H9 (cell line): ENCODE measurements at regions not wholly inside any gene's neighbourhood (a gene's known extent, or its start where the extent isn't known, plus 50 kb on each side); places are given as distances from the start of the nearest gene placed in this dataset.

ENCODE experiments used
- DNase-seq: peaks from one replicate; pipeline ENCODE4 v3.0.0-alpha.2; 2017
- H2AFZ ChIP-seq: one replicate; pipeline ENCODE4 v1.6.1; 2013; ENCODE audit warnings: mild to moderate bottlenecking, low read length, control low read depth, moderate library complexity
- H2AK5ac ChIP-seq: 2 replicates; pipeline ENCODE4 v1.6.1; 2013; ENCODE audit warnings: low read length, control low read depth, mixed read lengths; ENCODE audit not compliant: insufficient read length
- H2BK120ac ChIP-seq: one replicate; pipeline ENCODE4 v1.6.1; 2013; ENCODE audit warnings: low read depth, mild to moderate bottlenecking, low read length, control low read depth, inconsistent platforms; ENCODE audit not compliant: poor library complexity, severe bottlenecking
- H2BK12ac ChIP-seq: 2 replicates; pipeline ENCODE4 v1.6.1; 2013; ENCODE audit warnings: low read length, control low read depth, mixed read lengths, low read depth; ENCODE audit not compliant: insufficient read length
- H2BK15ac ChIP-seq: 2 replicates; pipeline ENCODE4 v1.6.1; 2013; ENCODE audit warnings: low read depth, low read length, control low read depth
- H2BK20ac ChIP-seq: one replicate; pipeline ENCODE4 v1.6.1; 2013; ENCODE audit warnings: low read depth, mild to moderate bottlenecking, low read length, control low read depth, inconsistent platforms; ENCODE audit not compliant: poor library complexity, severe bottlenecking
- H2BK5ac ChIP-seq: 2 replicates; pipeline ENCODE4 v1.6.1; 2013; ENCODE audit warnings: low read length, control low read depth, mixed read lengths; ENCODE audit not compliant: insufficient read length
- H3K14ac ChIP-seq: 2 replicates; pipeline ENCODE4 v1.6.1; 2013; ENCODE audit warnings: low read length, control low read depth; ENCODE audit not compliant: insufficient read depth
- H3K18ac ChIP-seq: 2 replicates; pipeline ENCODE4 v1.6.1; 2013; ENCODE audit warnings: low read depth, mild to moderate bottlenecking, mixed read lengths, low read length, control low read depth; ENCODE audit not compliant: insufficient read length
- H3K23ac ChIP-seq: 2 replicates; pipeline ENCODE4 v1.6.1; 2013; ENCODE audit warnings: low read length, control low read depth, mixed read lengths, low read depth; ENCODE audit not compliant: insufficient read length
- H3K23me2 ChIP-seq: 2 replicates; pipeline ENCODE4 v1.6.1; 2013; ENCODE audit warnings: low read depth, mild to moderate bottlenecking, mixed read lengths, low read length, control low read depth; ENCODE audit not compliant: insufficient read length, poor library complexity, severe bottlenecking
- H3K27ac ChIP-seq: 2 replicates; pipeline ENCODE4 v1.5.1; 2013; ENCODE audit warnings: low read length, control low read depth, mixed read lengths, low read depth; ENCODE audit not compliant: insufficient read length
- H3K27me3 ChIP-seq: 2 replicates; pipeline ENCODE4 v1.6.1; 2013; ENCODE audit warnings: low read length, control low read depth, inconsistent platforms; ENCODE audit not compliant: insufficient read depth
- H3K4ac ChIP-seq: 2 replicates; pipeline ENCODE4 v1.6.1; 2013; ENCODE audit warnings: low read depth, mild to moderate bottlenecking, control low read depth, inconsistent platforms, low read length, moderate library complexity
- H3K4me1 ChIP-seq: 2 replicates; pipeline ENCODE4 v1.6.1; 2013; ENCODE audit warnings: low read length, control low read depth, inconsistent platforms; ENCODE audit not compliant: insufficient read depth
- H3K4me2 ChIP-seq: 2 replicates; pipeline ENCODE4 v1.6.1; 2013; ENCODE audit warnings: low read length, control low read depth, mixed read lengths; ENCODE audit not compliant: insufficient read length, insufficient read depth
- H3K56ac ChIP-seq: 2 replicates; pipeline ENCODE4 v1.6.1; 2013; ENCODE audit warnings: low read depth, mild to moderate bottlenecking, mixed read lengths, low read length, control low read depth; ENCODE audit not compliant: insufficient read length
- H3K79me1 ChIP-seq: 2 replicates; pipeline ENCODE4 v1.6.1; 2013; ENCODE audit warnings: low read depth, mild to moderate bottlenecking, moderate library complexity, low read length, control low read depth, inconsistent platforms; ENCODE audit not compliant: insufficient read depth, poor library complexity, severe bottlenecking
- H3K79me2 ChIP-seq: 2 replicates; pipeline ENCODE4 v1.6.1; 2013; ENCODE audit warnings: low read length, control low read depth, inconsistent platforms; ENCODE audit not compliant: insufficient read depth
- H3K9ac ChIP-seq: 2 replicates; pipeline ENCODE4 v1.6.1; 2013; ENCODE audit warnings: low read length, control low read depth, mixed read lengths; ENCODE audit not compliant: insufficient read length; ENCODE audit errors: extremely low read depth
- H3K9me3 ChIP-seq: one replicate; pipeline ENCODE4 v1.6.1; 2013; ENCODE audit warnings: low read depth, low read length, inconsistent platforms; ENCODE audit not compliant: control insufficient read depth
- H3T11ph ChIP-seq: one replicate; pipeline ENCODE4 v1.6.1; 2013; ENCODE audit warnings: mild to moderate bottlenecking, low read length, control low read depth, inconsistent platforms
- H4K20me1 ChIP-seq: one replicate; pipeline ENCODE4 v1.6.1; 2013; ENCODE audit not compliant: control insufficient read depth, insufficient read length, insufficient read depth
- H4K5ac ChIP-seq: 2 replicates; pipeline ENCODE4 v1.6.1; 2013; ENCODE audit warnings: low read depth, mild to moderate bottlenecking, mixed read lengths, low read length, control low read depth; ENCODE audit not compliant: insufficient read length
- H4K8ac ChIP-seq: replicated peaks from 2 replicates; pipeline ENCODE4 v1.6.1; 2013; ENCODE audit warnings: low read length, control low read depth, mixed read lengths, low read depth; ENCODE audit not compliant: insufficient read length
- H4K91ac ChIP-seq: 2 replicates; pipeline ENCODE4 v1.6.1; 2013; ENCODE audit warnings: low read depth, mild to moderate bottlenecking, moderate library complexity, mixed read lengths, low read length, control low read depth; ENCODE audit not compliant: insufficient read length
- H3K27ac Mint-ChIP-seq, 3 experiments: 2 replicates in 2 of 3; 3 replicates in 1 of 3; pipeline ENCODE4 v1.8.0; 2020 to 2021; ENCODE audit warnings: mixed read lengths in 3 of 3, mild to moderate bottlenecking in 1 of 3, moderate library complexity in 1 of 3
- H3K27me3 Mint-ChIP-seq: 2 replicates; pipeline ENCODE4 v1.8.0; 2021; ENCODE audit warnings: low read depth, mild to moderate bottlenecking, moderate library complexity, mixed read lengths
- H3K36me3 Mint-ChIP-seq, 3 experiments: 2 replicates in 2 of 3; 3 replicates in 1 of 3; pipeline ENCODE4 v1.8.0; 2020 to 2021; ENCODE audit warnings: low read depth in 3 of 3, mixed read lengths in 3 of 3; ENCODE audit not compliant: insufficient read depth in 1 of 3
- H3K4me1 Mint-ChIP-seq, 2 experiments: 2 replicates each; pipeline ENCODE4 v1.8.0; 2020; ENCODE audit warnings: mixed read lengths in 2 of 2
- H3K4me3 Mint-ChIP-seq, 2 experiments: 2 replicates in 1 of 2; 3 replicates in 1 of 2; pipeline ENCODE4 v1.8.0; 2020 to 2021; ENCODE audit warnings: mild to moderate bottlenecking in 2 of 2, mixed read lengths in 2 of 2, moderate library complexity in 1 of 2
- H3K9me3 Mint-ChIP-seq, 2 experiments: 2 replicates in 1 of 2; 3 replicates in 1 of 2; pipeline ENCODE4 v1.8.0; 2020; ENCODE audit warnings: mild to moderate bottlenecking in 2 of 2, mixed read lengths in 2 of 2, moderate library complexity in 1 of 2
- CTCF ChIP-seq: fragments of 200-600 bp; sonication (generic); conservative IDR thresholded peaks from 3 replicates; pipeline ENCODE4 v1.8.0; 2021; ENCODE audit warnings: antibody characterized with exemption, mild to moderate bottlenecking
- WGBS: extraction: QIAGEN DNeasy Blood & Tissue Kit; methylation state at CpG from one replicate; pipeline ENCODE4 v1.1.7; 2013; ENCODE audit warnings: missing lambda C conversion rate, low lambda C conversion rate, mixed read lengths; ENCODE audit not compliant: insufficient read length; ENCODE audit errors: extremely low coverage; 5-methylcytosine and 5-hydroxymethylcytosine counted together

- Histone ChIP-seq H2BK20ac (no peak overlapping the region), H2BK120ac (no peak overlapping the region), H3K4me1 (peaks cover 3% of the 10 kb centered on the region; the same call in 1 of the 2 replicates), H4K5ac (no peak overlapping the region), H3T11ph (no peak overlapping the region), H2AFZ (no peak overlapping the region), H2BK12ac (no peak overlapping the region), H3K9ac (no peak overlapping the region), H3K27ac (no peak overlapping the region), H3K23me2 (no peaks in the 10 kb centered on the region), H2AK5ac (no peak overlapping the region), H4K91ac (no peak overlapping the region), H3K14ac (no peak overlapping the region; the same call in 1 of the 2 replicates), H3K4me2 (no peak overlapping the region), H3K56ac (no peak overlapping the region), H3K4ac (no peak overlapping the region), H3K18ac (no peak overlapping the region), H4K8ac (no peak overlapping the region), H2BK15ac (no peak overlapping the region), H3K23ac (no peak overlapping the region), H3K79me2 (no peaks in the 10 kb centered on the region), H3K9me3 (no peaks in the 10 kb centered on the region), H3K27me3 (no peaks in the 10 kb centered on the region), H4K20me1 (no peaks in the 10 kb centered on the region), H2BK5ac (no peak overlapping the region), H3K79me1 (no peaks in the 10 kb centered on the region)
- DNase-seq = no peak
- Mint-ChIP-seq H3K9me3 (no peaks in the 10 kb centered on the region; a peak in 1 of 5 replicates), H3K27me3 (no peaks in the 10 kb centered on the region), H3K36me3 (no peaks in the 10 kb centered on the region), H3K4me1 (peaks cover 40 to 42% of the 10 kb centered on the region in 2 experiments), H3K27ac (no peak overlapping the region), H3K4me3 (no peak overlapping the region)
- WGBS = no CpG with 5 or more reads among the region's 6 CpGs
- no peak for TF ChIP-seq CTCF
Measured at GRCh38 chr20:18907353-18907752, 93.8 kb downstream of the SCP2D1 start.
